Omental fat pad (tissue), 3 donors: ENCODE measurements at regions not wholly inside any gene's neighbourhood (a gene's known extent, or its start where the extent isn't known, plus 50 kb on each side); places are given as distances from the start of the nearest gene placed in this dataset.

ENCODE experiments used
- ATAC-seq: fragments of 150-250 bp; one replicate; pipeline ENCODE4 v1.9.1; 2016; ENCODE audit warnings: mild to moderate bottlenecking, moderate library complexity; ENCODE audit not compliant: low FRiP score
- DNase-seq: peaks from one replicate; pipeline ENCODE4 v3.0.0-alpha.2; 2019; ENCODE audit warnings: low spot score
- TF ChIP-seq, protein P1 (sequence below), 3 donors: fragments of 450-650 bp; IDR thresholded peaks; one replicate each; pipeline ENCODE4 v1.5.1; 2016 to 2017; ENCODE audit warnings: antibody characterized with exemption in 3 of 3, mild to moderate bottlenecking in 3 of 3, moderate library complexity in 2 of 3

DNA sequence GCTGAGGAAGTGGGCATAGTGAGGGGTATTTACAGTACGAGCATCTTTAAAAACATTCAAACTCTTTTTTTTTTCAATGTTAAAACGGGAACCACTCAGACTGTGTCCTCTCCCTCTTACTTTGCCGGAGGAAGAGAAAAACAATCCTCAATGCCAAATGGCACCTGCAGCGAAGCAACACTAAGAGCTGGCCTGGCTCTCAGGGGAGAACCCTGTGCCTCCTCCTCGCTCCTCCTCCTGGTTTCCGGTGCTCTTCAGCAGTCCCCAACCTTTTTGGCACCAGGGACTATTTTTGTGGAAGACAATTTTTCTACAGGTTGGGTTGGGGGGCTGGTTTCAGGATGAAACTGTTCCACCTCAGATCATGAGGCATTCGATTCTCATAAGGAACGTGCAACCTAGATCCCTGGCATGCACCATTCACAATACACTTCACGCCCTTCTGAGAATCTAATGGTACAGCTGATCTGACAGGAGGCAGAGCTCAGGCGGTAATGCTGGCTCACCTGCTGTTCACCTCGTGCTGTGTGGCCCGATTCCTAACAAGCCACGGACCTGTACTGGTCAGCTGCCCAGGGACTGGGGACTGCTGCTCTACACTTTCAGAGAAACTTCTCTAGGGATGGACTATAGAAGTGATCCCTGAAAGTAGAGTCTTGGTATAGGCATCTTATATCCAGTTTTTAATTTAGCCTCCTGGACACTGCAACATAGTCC, 404.1 kb downstream of the RAPGEF2 start:
- TF ChIP-seq, protein P1, sequence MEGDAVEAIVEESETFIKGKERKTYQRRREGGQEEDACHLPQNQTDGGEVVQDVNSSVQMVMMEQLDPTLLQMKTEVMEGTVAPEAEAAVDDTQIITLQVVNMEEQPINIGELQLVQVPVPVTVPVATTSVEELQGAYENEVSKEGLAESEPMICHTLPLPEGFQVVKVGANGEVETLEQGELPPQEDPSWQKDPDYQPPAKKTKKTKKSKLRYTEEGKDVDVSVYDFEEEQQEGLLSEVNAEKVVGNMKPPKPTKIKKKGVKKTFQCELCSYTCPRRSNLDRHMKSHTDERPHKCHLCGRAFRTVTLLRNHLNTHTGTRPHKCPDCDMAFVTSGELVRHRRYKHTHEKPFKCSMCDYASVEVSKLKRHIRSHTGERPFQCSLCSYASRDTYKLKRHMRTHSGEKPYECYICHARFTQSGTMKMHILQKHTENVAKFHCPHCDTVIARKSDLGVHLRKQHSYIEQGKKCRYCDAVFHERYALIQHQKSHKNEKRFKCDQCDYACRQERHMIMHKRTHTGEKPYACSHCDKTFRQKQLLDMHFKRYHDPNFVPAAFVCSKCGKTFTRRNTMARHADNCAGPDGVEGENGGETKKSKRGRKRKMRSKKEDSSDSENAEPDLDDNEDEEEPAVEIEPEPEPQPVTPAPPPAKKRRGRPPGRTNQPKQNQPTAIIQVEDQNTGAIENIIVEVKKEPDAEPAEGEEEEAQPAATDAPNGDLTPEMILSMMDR (IDR thresholded peaks at IDR 0.05), result no peak
- no peak for ATAC-seq
- no peak for DNase-seq

DNA sequence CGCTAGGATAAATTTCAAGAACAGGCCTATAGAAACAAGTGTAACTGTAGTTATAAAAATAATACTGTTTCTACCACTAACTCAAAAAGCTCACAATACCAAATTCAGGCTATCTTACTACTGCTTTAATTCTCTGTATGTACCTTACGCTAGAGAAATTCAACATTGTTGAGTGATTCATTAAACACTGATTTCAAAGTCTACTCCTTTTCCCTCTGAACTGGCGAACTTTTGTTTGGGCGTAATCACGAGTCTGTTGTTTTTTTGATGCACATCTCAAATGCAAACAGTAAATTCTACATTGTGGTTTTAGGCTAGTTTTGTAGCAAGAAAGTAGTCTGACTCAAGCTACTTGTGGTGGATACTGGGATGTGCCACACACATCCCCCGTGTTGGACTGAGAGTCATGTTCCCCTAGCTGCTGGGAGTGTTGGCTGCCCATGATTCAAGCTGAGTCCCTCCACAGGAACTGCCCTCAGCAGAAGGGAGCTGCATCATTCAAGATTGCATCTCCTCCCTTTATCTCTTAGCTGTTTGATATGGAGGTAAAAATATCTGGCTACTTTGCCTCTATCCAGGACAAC, 406.1 kb downstream of the RAPGEF2 start:
- no peak for ATAC-seq

DNA sequence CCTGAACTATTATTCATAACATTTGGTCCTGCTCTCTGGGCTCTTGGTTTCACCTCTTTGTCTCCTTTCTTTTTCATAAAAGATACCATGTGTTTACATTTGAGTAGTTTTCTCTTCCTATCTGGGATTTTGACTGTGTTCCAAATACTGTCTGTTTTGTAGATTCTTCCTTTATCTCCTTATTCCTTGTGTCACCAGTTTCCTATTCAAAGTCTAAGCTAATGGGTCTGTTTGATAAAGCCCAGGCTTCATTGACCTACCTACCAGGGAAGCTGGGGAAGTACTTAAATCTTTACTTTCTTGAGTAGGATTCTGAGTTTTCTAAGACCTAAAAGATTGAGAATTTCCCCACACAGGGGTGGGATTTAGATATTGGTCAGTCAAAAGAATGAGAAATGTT, 409.5 kb downstream of the RAPGEF2 start:
- TF ChIP-seq, protein P1 (IDR thresholded peaks at IDR 0.05), result no peak
- DNase-seq (no peak), ATAC-seq (no peak)

More for the DNA sequence above, 406.1 kb downstream of the RAPGEF2 start:
- no peak for DNase-seq
- TF ChIP-seq, protein P1 (IDR thresholded peaks at IDR 0.05), result no peak

DNA sequence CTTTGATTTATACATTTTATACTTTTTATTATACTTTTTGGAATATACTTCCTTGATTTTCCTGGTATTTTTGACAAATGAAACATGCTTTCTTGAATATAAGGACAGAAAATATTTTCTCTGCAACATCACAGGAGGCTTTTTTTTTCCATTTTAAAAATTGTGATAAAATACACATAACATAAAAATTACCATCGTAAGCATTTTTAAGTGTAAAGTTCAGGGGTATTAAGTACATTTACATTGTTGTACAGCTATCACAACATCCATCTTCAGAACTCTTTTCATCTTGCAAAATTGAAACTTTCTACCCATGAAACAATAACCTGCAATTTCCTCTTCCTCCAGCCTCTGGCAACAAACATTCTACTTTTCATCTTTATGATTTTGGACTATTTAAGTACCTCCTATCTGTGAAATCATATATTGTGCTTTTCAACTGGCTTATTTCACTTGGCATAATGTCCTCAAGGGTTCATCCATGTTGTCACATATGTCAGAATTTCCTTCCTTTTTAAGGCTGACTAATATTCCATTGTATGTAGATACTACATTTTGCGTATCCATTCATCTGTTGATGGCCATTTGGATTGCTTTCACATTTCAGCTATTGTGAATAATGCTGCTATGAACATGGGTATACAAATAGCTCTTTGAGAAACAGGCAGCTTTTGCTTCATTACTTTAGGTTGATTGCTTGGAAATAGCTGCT, 412.6 kb downstream of the RAPGEF2 start:
- ATAC-seq, result no peak
- DNase-seq, result no peak
- TF ChIP-seq, protein P1 (IDR thresholded peaks at IDR 0.05), result no peak

DNA sequence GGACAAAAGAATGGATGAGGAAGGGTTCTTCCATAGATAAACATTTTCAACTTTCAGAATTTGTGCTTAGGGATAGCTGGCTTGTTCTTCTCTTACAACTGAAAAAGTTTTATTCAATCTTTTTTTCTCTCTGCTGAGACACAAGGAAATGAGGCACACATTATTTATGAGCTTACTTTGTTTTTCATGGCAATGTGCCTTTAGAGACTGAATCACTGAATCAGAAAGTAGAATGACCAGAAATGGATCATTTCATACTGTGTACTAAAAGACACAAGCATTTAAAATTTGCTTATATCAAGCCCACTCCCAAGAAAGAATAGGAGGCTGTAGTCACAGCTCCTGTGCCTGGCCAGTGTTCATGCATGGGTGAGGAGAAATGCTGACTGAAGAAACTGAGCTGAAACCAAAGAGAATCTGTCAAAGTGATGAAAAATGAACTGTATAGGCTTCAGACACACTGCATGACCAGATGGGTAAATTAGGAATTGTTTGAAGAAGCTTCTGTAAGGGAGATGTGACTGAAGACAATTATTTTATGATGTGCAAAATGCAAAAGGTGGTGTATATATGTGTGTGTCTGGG, 413.8 kb downstream of the RAPGEF2 start:
- ATAC-seq (no peak), DNase-seq (no peak)
- TF ChIP-seq, protein P1 (IDR thresholded peaks at IDR 0.05), result no peak

DNA sequence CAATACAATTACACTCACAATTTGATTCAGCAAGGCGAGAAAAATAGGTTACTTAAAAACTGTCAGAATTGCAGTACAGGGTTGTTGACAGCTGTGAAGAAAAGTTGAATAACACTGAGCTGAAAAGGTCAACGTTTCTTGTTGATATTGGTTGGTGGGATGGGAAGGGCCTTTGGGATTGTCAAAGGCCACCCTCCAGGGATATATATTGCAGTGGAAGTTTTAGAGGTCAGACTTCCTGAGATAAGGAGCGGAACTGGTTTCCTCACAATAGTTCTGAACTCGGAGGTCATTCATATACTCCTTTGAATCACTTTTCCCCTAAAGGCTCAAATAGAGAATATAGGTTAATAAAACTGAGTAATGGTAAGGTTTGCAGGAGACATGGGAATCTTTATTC, 417.2 kb downstream of the RAPGEF2 start:
- TF ChIP-seq, protein P1 (IDR thresholded peaks at IDR 0.05), result no peak
- DNase-seq, result no peak
- ATAC-seq, result no peak
